ENCODE measurements at regions not wholly inside any gene's neighbourhood (a gene's known extent, or its start where the extent isn't known, plus 50 kb on each side); places are given as distances from the start of the nearest gene placed in this dataset.

GRCh38 chr6:140907235-140907634, 1225.5 kb upstream of the GJE1 start:
- no peak overlapping the region for H3K27ac ChIP-seq (ENCODE audit: low read length, poor library complexity, severe bottlenecking)

DNA sequence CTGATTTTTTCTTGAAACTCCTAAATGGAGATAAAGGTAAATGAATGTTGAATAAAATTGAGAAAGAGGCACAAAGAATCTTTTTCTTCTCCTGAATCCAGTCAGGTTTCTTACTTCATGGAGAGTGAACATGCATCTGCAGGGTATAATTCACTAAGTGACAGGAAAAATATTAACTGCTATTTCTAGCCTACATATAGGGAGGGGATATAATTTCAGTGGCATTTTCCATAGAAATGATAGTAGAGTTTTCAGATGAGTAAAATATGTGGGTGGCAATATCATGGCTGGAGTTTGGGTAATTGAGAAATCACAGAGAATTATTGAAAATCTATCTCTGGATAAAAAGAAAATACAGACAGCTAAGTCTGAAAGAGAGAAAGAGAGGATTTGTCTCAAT, 1227.0 kb upstream of the GJE1 start:
- Histone ChIP-seq H3K23ac (ENCODE audit: low read length in 2 of 2) (no peak overlapping the region), H3K79me1 (replicated peaks; ENCODE audit: low read length, poor library complexity, severe bottlenecking) (no peaks in the 10 kb centered on the region), H4K91ac (ENCODE audit: low read length) (no peak overlapping the region), H3K27me3 (ENCODE audit: control insufficient read depth in 1 of 2, insufficient read depth in 1 of 2, low read length in 2 of 2) (no peaks in the 10 kb centered on the region), H3K9ac (ENCODE audit: low read length) (no peak overlapping the region), H3K14ac (ENCODE audit: low read length in 2 of 2) (no peak overlapping the region), H4K8ac (ENCODE audit: low read length) (no peak overlapping the region), H2AFZ (ENCODE audit: low read depth, low read length) (no peak overlapping the region), H3K36me3 (ENCODE audit: control insufficient read depth in 1 of 2, insufficient read depth in 2 of 2, low read depth in 1 of 2, low read length in 2 of 2) (no peaks in the 10 kb centered on the region), H3K4me2 (ENCODE audit: low read length, poor library complexity, severe bottlenecking) (no peak overlapping the region), H3K9me3 (ENCODE audit: control insufficient read depth, low read length) (peaks cover 7% of the 10 kb centered on the region), H3K4ac (ENCODE audit: low read depth in 1 of 2, low read length in 2 of 2) (no peak overlapping the region), H3K27ac (ENCODE audit: low read length, poor library complexity, severe bottlenecking) (no peak overlapping the region), H2BK12ac (ENCODE audit: low read length in 2 of 2) (no peak overlapping the region), H2BK120ac (ENCODE audit: low read depth, low read length) (no peak overlapping the region), H2AK5ac (ENCODE audit: low read length, severe bottlenecking) (no peak overlapping the region), H2BK15ac (ENCODE audit: low read depth, poor library complexity, severe bottlenecking) (no peak overlapping the region), H3K18ac (ENCODE audit: low read depth in 1 of 2, low read length in 2 of 2) (no peak overlapping the region), H3K4me1 (ENCODE audit: control insufficient read depth, insufficient read depth, low read depth, low read length) (peaks cover 5% of the 10 kb centered on the region), H3K4me3 (ENCODE audit: insufficient read depth in 1 of 2, low read depth in 1 of 2, low read length in 2 of 2) (no peak overlapping the region), H2BK5ac (ENCODE audit: low read depth, low read length, poor library complexity, severe bottlenecking) (no peak overlapping the region)
- DNase-seq: no peak

More at GRCh38 chr6:140907235-140907634, 1225.5 kb upstream of the GJE1 start:
- Histone ChIP-seq H3K14ac (ENCODE audit: low read length in 2 of 2) (no peak overlapping the region), H3K79me1 (replicated peaks; ENCODE audit: low read length, poor library complexity, severe bottlenecking) (no peaks in the 10 kb centered on the region), H4K8ac (ENCODE audit: low read length) (no peak overlapping the region), H2BK120ac (ENCODE audit: low read depth, low read length) (no peak overlapping the region), H4K91ac (ENCODE audit: low read length) (no peak overlapping the region), H3K4me1 (ENCODE audit: control insufficient read depth, insufficient read depth, low read depth, low read length) (peaks cover 5% of the 10 kb centered on the region), H2BK12ac (ENCODE audit: low read length in 2 of 2) (no peak overlapping the region), H3K4me3 (ENCODE audit: insufficient read depth in 1 of 2, low read depth in 1 of 2, low read length in 2 of 2) (no peak overlapping the region), H3K4me2 (ENCODE audit: low read length, poor library complexity, severe bottlenecking) (no peak overlapping the region), H2AFZ (ENCODE audit: low read depth, low read length) (no peak overlapping the region), H2BK5ac (ENCODE audit: low read depth, low read length, poor library complexity, severe bottlenecking) (no peak overlapping the region), H2AK5ac (ENCODE audit: low read length, severe bottlenecking) (peak overlapping the region; percentile 43), H3K18ac (ENCODE audit: low read depth in 1 of 2, low read length in 2 of 2) (no peak overlapping the region), H3K9ac (ENCODE audit: low read length) (no peak overlapping the region), H3K4ac (ENCODE audit: low read depth in 1 of 2, low read length in 2 of 2) (no peak overlapping the region), H3K23ac (ENCODE audit: low read length in 2 of 2) (no peak overlapping the region), H3K9me3 (ENCODE audit: control insufficient read depth, low read length) (no peaks in the 10 kb centered on the region), H3K36me3 (ENCODE audit: control insufficient read depth in 1 of 2, insufficient read depth in 2 of 2, low read depth in 1 of 2, low read length in 2 of 2) (no peaks in the 10 kb centered on the region), H3K27me3 (ENCODE audit: control insufficient read depth in 1 of 2, insufficient read depth in 1 of 2, low read length in 2 of 2) (no peaks in the 10 kb centered on the region), H2BK15ac (ENCODE audit: low read depth, poor library complexity, severe bottlenecking) (no peak overlapping the region)
- 95% methylated on average over 9 of the region's 9 CpGs for WGBS
- DNase-seq: no peak

DNA sequence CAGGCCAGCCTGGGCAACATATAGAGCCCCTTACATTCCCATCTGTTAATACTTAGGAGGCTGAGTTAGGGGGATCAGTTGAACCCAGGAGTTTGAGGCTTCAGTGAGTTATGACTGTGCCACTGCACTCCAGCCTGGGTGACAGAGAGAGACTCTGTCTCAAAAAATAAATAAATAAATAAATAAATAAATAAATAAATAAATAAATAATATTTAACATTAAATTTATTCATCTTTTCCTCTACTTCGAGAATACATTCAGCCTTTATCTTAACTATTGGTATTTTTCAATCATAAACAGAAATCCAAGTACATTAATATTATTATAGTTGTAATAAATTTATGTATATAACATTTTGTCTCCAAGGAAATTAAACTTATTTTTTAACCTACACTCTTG, 1227.7 kb upstream of the GJE1 start:
- no peak overlapping the region for H2AK5ac ChIP-seq (ENCODE audit: low read length, severe bottlenecking)
- no peak overlapping the region for H2BK15ac ChIP-seq (ENCODE audit: low read depth, poor library complexity, severe bottlenecking)
- H3K36me3 ChIP-seq (ENCODE audit: control insufficient read depth in 1 of 2, insufficient read depth in 2 of 2, low read depth in 1 of 2, low read length in 2 of 2): no peaks in the 10 kb centered on the region
- H4K91ac ChIP-seq (ENCODE audit: low read length): no peak overlapping the region
- H3K4me1 ChIP-seq (ENCODE audit: control insufficient read depth, insufficient read depth, low read depth, low read length): peaks cover 5% of the 10 kb centered on the region
- no peak overlapping the region for H2AFZ ChIP-seq (ENCODE audit: low read depth, low read length)
- H3K4me2 ChIP-seq (ENCODE audit: low read length, poor library complexity, severe bottlenecking): no peak overlapping the region
- no peak overlapping the region for H2BK12ac ChIP-seq (ENCODE audit: low read length in 2 of 2)
- H4K8ac ChIP-seq (ENCODE audit: low read length): no peak overlapping the region
- no peak overlapping the region for H3K4me3 ChIP-seq (ENCODE audit: insufficient read depth in 1 of 2, low read depth in 1 of 2, low read length in 2 of 2)
- peaks cover 7% of the 10 kb centered on the region for H3K9me3 ChIP-seq (ENCODE audit: control insufficient read depth, low read length)
- no peak overlapping the region for H3K18ac ChIP-seq (ENCODE audit: low read depth in 1 of 2, low read length in 2 of 2)
- H3K4ac ChIP-seq (ENCODE audit: low read depth in 1 of 2, low read length in 2 of 2): no peak overlapping the region
- no peak overlapping the region for H2BK120ac ChIP-seq (ENCODE audit: low read depth, low read length)
- H3K79me1 ChIP-seq (replicated peaks; ENCODE audit: low read length, poor library complexity, severe bottlenecking): no peaks in the 10 kb centered on the region
- no peak overlapping the region for H3K23ac ChIP-seq (ENCODE audit: low read length in 2 of 2)
- no peak overlapping the region for H3K14ac ChIP-seq (ENCODE audit: low read length in 2 of 2)
- no CpG with 5 or more reads among the region's 1 CpG for WGBS
- DNase-seq: no peak
- no peak overlapping the region for H2BK5ac ChIP-seq (ENCODE audit: low read depth, low read length, poor library complexity, severe bottlenecking)
- H3K9ac ChIP-seq (ENCODE audit: low read length): no peak overlapping the region
- H3K27ac ChIP-seq (ENCODE audit: low read length, poor library complexity, severe bottlenecking): no peak overlapping the region
- no peaks in the 10 kb centered on the region for H3K27me3 ChIP-seq (ENCODE audit: control insufficient read depth in 1 of 2, insufficient read depth in 1 of 2, low read length in 2 of 2)

- no peak overlapping the region for H4K91ac ChIP-seq (ENCODE audit: low read length)
- H4K8ac ChIP-seq (ENCODE audit: low read length): no peak overlapping the region
- DNase-seq: no peak
- no peaks in the 10 kb centered on the region for H3K4me1 ChIP-seq (ENCODE audit: control insufficient read depth, insufficient read depth, low read depth, low read length)
- no peak overlapping the region for H3K9ac ChIP-seq (ENCODE audit: low read length)
- no peak overlapping the region for H2BK12ac ChIP-seq (ENCODE audit: low read length in 2 of 2)
- H3K27me3 ChIP-seq (ENCODE audit: control insufficient read depth in 1 of 2, insufficient read depth in 1 of 2, low read length in 2 of 2): no peaks in the 10 kb centered on the region
- H3K18ac ChIP-seq (ENCODE audit: low read depth in 1 of 2, low read length in 2 of 2): no peak overlapping the region
- H3K36me3 ChIP-seq (ENCODE audit: control insufficient read depth in 1 of 2, insufficient read depth in 2 of 2, low read depth in 1 of 2, low read length in 2 of 2): no peaks in the 10 kb centered on the region
- no peak overlapping the region for H3K4me3 ChIP-seq (ENCODE audit: insufficient read depth in 1 of 2, low read depth in 1 of 2, low read length in 2 of 2)
- H3K27ac ChIP-seq (ENCODE audit: low read length, poor library complexity, severe bottlenecking): no peak overlapping the region
- no peaks in the 10 kb centered on the region for H3K79me1 ChIP-seq (replicated peaks; ENCODE audit: low read length, poor library complexity, severe bottlenecking)
- H2BK120ac ChIP-seq (ENCODE audit: low read depth, low read length): no peak overlapping the region
- no peak overlapping the region for H2AK5ac ChIP-seq (ENCODE audit: low read length, severe bottlenecking)
- WGBS: 93% methylated on average over 7 of the region's 8 CpGs
- no peak overlapping the region for H2BK15ac ChIP-seq (ENCODE audit: low read depth, poor library complexity, severe bottlenecking)
- H3K14ac ChIP-seq (ENCODE audit: low read length in 2 of 2): no peak overlapping the region
- H3K23ac ChIP-seq (ENCODE audit: low read length in 2 of 2): no peak overlapping the region
- no peak overlapping the region for H3K4me2 ChIP-seq (ENCODE audit: low read length, poor library complexity, severe bottlenecking)
- H3K4ac ChIP-seq (ENCODE audit: low read depth in 1 of 2, low read length in 2 of 2): no peak overlapping the region
- H2BK5ac ChIP-seq (ENCODE audit: low read depth, low read length, poor library complexity, severe bottlenecking): no peak overlapping the region
- H2AFZ ChIP-seq (ENCODE audit: low read depth, low read length): no peak overlapping the region
- H3K9me3 ChIP-seq (ENCODE audit: control insufficient read depth, low read length): peaks cover 12% of the 10 kb centered on the region
Measured at GRCh38 chr6:140897804-140898573, 1234.7 kb upstream of the GJE1 start.
